Loucy (cell line): ENCODE measurements at regions not wholly inside any gene's neighbourhood (a gene's known extent, or its start where the extent isn't known, plus 50 kb on each side); places are given as distances from the start of the nearest gene placed in this dataset.

Source experiments
- H2AFZ ChIP-seq: fragments of 200-600 bp; sonication (generic); 2 replicates; pipeline ENCODE4 v1.6.0; 2016; ENCODE audit warnings: antibody characterized with exemption, mild to moderate bottlenecking, low read length, moderate library complexity
- H3F3A ChIP-seq: fragments of 200-600 bp; 2 replicates; pipeline ENCODE4 v1.6.0; 2016; ENCODE audit warnings: antibody characterized with exemption, low read depth, mild to moderate bottlenecking
- H3K27me3 ChIP-seq: fragments of 200-600 bp; sonication (generic); 2 replicates; pipeline ENCODE4 v1.6.1; 2014; ENCODE audit warnings: low read length, mild to moderate bottlenecking; ENCODE audit not compliant: insufficient read depth, poor library complexity, severe bottlenecking
- H3K36me3 ChIP-seq: fragments of 200-600 bp; sonication (generic); 2 replicates; pipeline ENCODE4 v1.6.1; 2016; ENCODE audit warnings: low read length; ENCODE audit not compliant: insufficient read depth
- H3K4me1 ChIP-seq: fragments of 200-600 bp; sonication (generic); 2 replicates; pipeline ENCODE4 v1.5.1; 2014; ENCODE audit warnings: low read length, mild to moderate bottlenecking; ENCODE audit not compliant: insufficient read depth, poor library complexity, severe bottlenecking
- H3K4me2 ChIP-seq: fragments of 200-600 bp; sonication (generic); 2 replicates; pipeline ENCODE4 v1.6.0; 2014; ENCODE audit warnings: antibody characterized with exemption, low read length, low read depth, mild to moderate bottlenecking; ENCODE audit not compliant: poor library complexity, severe bottlenecking
- H3K4me3 ChIP-seq: fragments of 200-600 bp; sonication (generic); 2 replicates; pipeline ENCODE4 v1.5.1; 2014; ENCODE audit warnings: low read length, mild to moderate bottlenecking, mixed read lengths; ENCODE audit not compliant: poor library complexity, severe bottlenecking
- H3K79me2 ChIP-seq: fragments of 200-600 bp; sonication (generic); 2 replicates; pipeline ENCODE4 v1.6.1; 2014; ENCODE audit warnings: low read length; ENCODE audit not compliant: insufficient read depth
- H3K9ac ChIP-seq: fragments of 200-600 bp; sonication (generic); 2 replicates; pipeline ENCODE4 v1.6.0; 2014; ENCODE audit warnings: mild to moderate bottlenecking, low read depth, low read length, moderate library complexity; ENCODE audit not compliant: poor library complexity, severe bottlenecking
- H3K9me2 ChIP-seq: fragments of 200-600 bp; sonication (generic); replicated peaks from 2 replicates; pipeline ENCODE4 v1.6.1; 2016; ENCODE audit warnings: low read depth, low read length, mixed read lengths
- H3K9me3 ChIP-seq: fragments of 200-600 bp; sonication (generic); 2 replicates; pipeline ENCODE4 v1.6.1; 2014; ENCODE audit warnings: mild to moderate bottlenecking, antibody characterized with exemption, low read length, low read depth; ENCODE audit not compliant: insufficient read depth
- H4K20me1 ChIP-seq: fragments of 200-600 bp; sonication (generic); 2 replicates; pipeline ENCODE4 v1.6.0; 2014; ENCODE audit warnings: antibody characterized with exemption, low read length, mild to moderate bottlenecking; ENCODE audit not compliant: insufficient read depth, poor library complexity, severe bottlenecking
- CTCF ChIP-seq: fragments of 200-600 bp; sonication (generic); conservative IDR thresholded peaks from 2 replicates; pipeline ENCODE4 v1.5.1; 2014; ENCODE audit warnings: mild to moderate bottlenecking, antibody characterized with exemption, low read length
- EZH2phosphoT487 ChIP-seq: fragments of 200-600 bp; IDR thresholded peaks from 2 replicates; pipeline ENCODE4 v1.6.1; 2018; ENCODE audit warnings: antibody characterized with exemption, mild to moderate bottlenecking, moderate library complexity, borderline replicate concordance

- Histone ChIP-seq H3K9me2 (no peaks in the 10 kb centered on the region), H3K27me3 (no peaks in the 10 kb centered on the region), H3K4me1 (no peaks in the 10 kb centered on the region), H3K9ac (no peak overlapping the region), H3K79me2 (no peaks in the 10 kb centered on the region), H3K36me3 (no peaks in the 10 kb centered on the region), H3F3A (no peaks in the 10 kb centered on the region), H3K9me3 (no peaks in the 10 kb centered on the region), H2AFZ (no peak overlapping the region), H3K4me2 (no peak overlapping the region), H4K20me1 (no peaks in the 10 kb centered on the region), H3K4me3 (no peak overlapping the region)
- no peak for TF ChIP-seq EZH2phosphoT487
- TF ChIP-seq CTCF, result no peak; the same call in 1 of the 2 replicates
Observed at GRCh38 chr16:17565605-17566004, 94.8 kb upstream of the XYLT1 start.

GRCh38 chr16:17564856-17565255, 94.1 kb upstream of the XYLT1 start:
- Histone ChIP-seq H3K36me3 (no peaks in the 10 kb centered on the region), H3K79me2 (no peaks in the 10 kb centered on the region), H3K9me2 (no peaks in the 10 kb centered on the region), H3K4me1 (no peaks in the 10 kb centered on the region), H3K9ac (no peak overlapping the region), H3F3A (no peaks in the 10 kb centered on the region), H4K20me1 (no peaks in the 10 kb centered on the region), H3K9me3 (no peaks in the 10 kb centered on the region), H3K4me3 (no peak overlapping the region), H3K27me3 (no peaks in the 10 kb centered on the region), H2AFZ (no peak overlapping the region), H3K4me2 (no peak overlapping the region)
- TF ChIP-seq EZH2phosphoT487 (no peak), CTCF (no peak)

- Histone ChIP-seq H2AFZ (no peak overlapping the region), H4K20me1 (no peaks in the 10 kb centered on the region), H3K36me3 (no peaks in the 10 kb centered on the region), H3K27me3 (no peaks in the 10 kb centered on the region), H3K9ac (no peak overlapping the region), H3K79me2 (no peaks in the 10 kb centered on the region), H3K9me3 (no peaks in the 10 kb centered on the region), H3K9me2 (no peaks in the 10 kb centered on the region), H3K4me1 (no peaks in the 10 kb centered on the region), H3K4me3 (no peak overlapping the region), H3F3A (no peaks in the 10 kb centered on the region), H3K4me2 (no peak overlapping the region)
- TF ChIP-seq CTCF (no peak), EZH2phosphoT487 (no peak)
Observed at GRCh38 chr16:17563323-17564091, 92.7 kb upstream of the XYLT1 start.
